ENCODE measurements at regions not wholly inside any gene's neighbourhood (a gene's known extent, or its start where the extent isn't known, plus 50 kb on each side); places are given as distances from the start of the nearest gene placed in this dataset.

DNA sequence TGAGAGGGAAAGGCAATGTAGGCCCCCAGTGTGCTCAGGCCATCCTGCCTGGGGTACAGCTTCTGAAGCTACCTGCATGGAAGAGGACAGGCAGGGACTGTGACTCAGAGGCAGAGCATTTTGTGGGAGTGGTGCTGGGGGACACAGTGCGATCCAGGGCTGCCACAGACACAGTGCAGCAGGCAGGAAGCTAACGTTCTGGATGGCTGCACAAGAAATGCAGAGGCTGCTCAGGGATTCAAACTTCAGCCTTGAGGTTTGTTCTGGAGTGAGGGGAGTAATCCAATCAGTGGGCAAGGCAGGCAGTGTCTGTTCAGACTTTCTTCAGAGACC is 648.0 kb upstream of the IGFBP3 start:
- TF ChIP-seq, protein P1, sequence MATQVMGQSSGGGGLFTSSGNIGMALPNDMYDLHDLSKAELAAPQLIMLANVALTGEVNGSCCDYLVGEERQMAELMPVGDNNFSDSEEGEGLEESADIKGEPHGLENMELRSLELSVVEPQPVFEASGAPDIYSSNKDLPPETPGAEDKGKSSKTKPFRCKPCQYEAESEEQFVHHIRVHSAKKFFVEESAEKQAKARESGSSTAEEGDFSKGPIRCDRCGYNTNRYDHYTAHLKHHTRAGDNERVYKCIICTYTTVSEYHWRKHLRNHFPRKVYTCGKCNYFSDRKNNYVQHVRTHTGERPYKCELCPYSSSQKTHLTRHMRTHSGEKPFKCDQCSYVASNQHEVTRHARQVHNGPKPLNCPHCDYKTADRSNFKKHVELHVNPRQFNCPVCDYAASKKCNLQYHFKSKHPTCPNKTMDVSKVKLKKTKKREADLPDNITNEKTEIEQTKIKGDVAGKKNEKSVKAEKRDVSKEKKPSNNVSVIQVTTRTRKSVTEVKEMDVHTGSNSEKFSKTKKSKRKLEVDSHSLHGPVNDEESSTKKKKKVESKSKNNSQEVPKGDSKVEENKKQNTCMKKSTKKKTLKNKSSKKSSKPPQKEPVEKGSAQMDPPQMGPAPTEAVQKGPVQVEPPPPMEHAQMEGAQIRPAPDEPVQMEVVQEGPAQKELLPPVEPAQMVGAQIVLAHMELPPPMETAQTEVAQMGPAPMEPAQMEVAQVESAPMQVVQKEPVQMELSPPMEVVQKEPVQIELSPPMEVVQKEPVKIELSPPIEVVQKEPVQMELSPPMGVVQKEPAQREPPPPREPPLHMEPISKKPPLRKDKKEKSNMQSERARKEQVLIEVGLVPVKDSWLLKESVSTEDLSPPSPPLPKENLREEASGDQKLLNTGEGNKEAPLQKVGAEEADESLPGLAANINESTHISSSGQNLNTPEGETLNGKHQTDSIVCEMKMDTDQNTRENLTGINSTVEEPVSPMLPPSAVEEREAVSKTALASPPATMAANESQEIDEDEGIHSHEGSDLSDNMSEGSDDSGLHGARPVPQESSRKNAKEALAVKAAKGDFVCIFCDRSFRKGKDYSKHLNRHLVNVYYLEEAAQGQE (IDR thresholded peaks at IDR 0.05; ENCODE audit: insufficient read depth in 1 of 2, low read depth in 2 of 2, low read length in 2 of 2), result 0 out of 4 replicates have a peak, but pooled peaks of 1 of the 2 experiments have one; percentile 31
- TF ChIP-seq SIN3A (IDR thresholded peaks at IDR 0.05; ENCODE audit: borderline replicate concordance, insufficient read depth, low read length), result no peak
- TF ChIP-seq TAF1 (IDR thresholded peaks at IDR 0.05; ENCODE audit: borderline replicate concordance, insufficient read depth, low read length), result no peak
- TF ChIP-seq FOXP2 (optimal IDR thresholded peaks at IDR 0.05; ENCODE audit: borderline replicate concordance, extremely low read depth, extremely low read length, insufficient read depth), result peak; percentile 81
- TF ChIP-seq POLR2AphosphoS5 (IDR thresholded peaks at IDR 0.05; ENCODE audit: low read depth, low read length), result no peak
